ENCODE measurements at regions not wholly inside any gene's neighbourhood (a gene's known extent, or its start where the extent isn't known, plus 50 kb on each side); places are given as distances from the start of the nearest gene placed in this dataset.

GRCh38 chr10:106520698-106521097, 643.8 kb downstream of the SORCS1 start:
- DNase-seq (no peak), ATAC-seq (no peak)
- POLR2A ChIA-PET, result no interaction called here
- H3K36me3 Mint-ChIP-seq, result no peaks in the 10 kb centered on the region
- no peak overlapping the region for H3K4me3 Mint-ChIP-seq
- H3K27ac Mint-ChIP-seq, result no peak overlapping the region
- H3K27me3 Mint-ChIP-seq, result peaks cover 0 to 5% (median 0%) of the 10 kb centered on the region in 5 donors
- peaks cover 0 to 9% (median 4%) of the 10 kb centered on the region in 9 donors for H3K9me3 Mint-ChIP-seq
- H3K4me1 Mint-ChIP-seq, result no peaks in the 10 kb centered on the region

- H3K27ac Mint-ChIP-seq, result no peak overlapping the region
- no peaks in the 10 kb centered on the region for H3K36me3 Mint-ChIP-seq
- DNase-seq, result no peak
- ATAC-seq, result no peak
- H3K4me3 Mint-ChIP-seq, result no peak overlapping the region
- peaks cover 0 to 9% (median 5%) of the 10 kb centered on the region in 9 donors for H3K9me3 Mint-ChIP-seq
- POLR2A ChIA-PET, result no interaction called here
- peaks cover 0 to 5% (median 0%) of the 10 kb centered on the region in 5 donors for H3K27me3 Mint-ChIP-seq
- no peaks in the 10 kb centered on the region for H3K4me1 Mint-ChIP-seq
These were observed 645.0 kb downstream of the SORCS1 start for GRCh38 chr10:106519376-106520030.

GRCh38 chr10:106515206-106515790, 649.2 kb downstream of the SORCS1 start:
- Mint-ChIP-seq H3K4me1 (no peaks in the 10 kb centered on the region), H3K27me3 (peaks cover 0 to 5% (median 0%) of the 10 kb centered on the region in 5 donors), H3K27ac (no peak overlapping the region), H3K4me3 (no peak overlapping the region), H3K36me3 (no peaks in the 10 kb centered on the region), H3K9me3 (peaks cover 0 to 12% (median 5%) of the 10 kb centered on the region in 9 donors)
- POLR2A ChIA-PET, result no interaction called here
- ATAC-seq, result no peak
- no peak for DNase-seq

GRCh38 chr10:106513352-106513771, 651.1 kb downstream of the SORCS1 start:
- Mint-ChIP-seq H3K36me3 (no peaks in the 10 kb centered on the region), H3K4me1 (no peaks in the 10 kb centered on the region), H3K27ac (no peak overlapping the region), H3K27me3 (peaks cover 0 to 9% (median 0%) of the 10 kb centered on the region in 5 donors), H3K4me3 (no peak overlapping the region), H3K9me3 (peaks cover 0 to 18% (median 5%) of the 10 kb centered on the region in 9 donors)
- no peak for DNase-seq
- POLR2A ChIA-PET, result no interaction called here
- no peak for ATAC-seq

- Mint-ChIP-seq H3K36me3 (no peaks in the 10 kb centered on the region), H3K4me3 (no peak overlapping the region), H3K4me1 (no peaks in the 10 kb centered on the region), H3K9me3 (peaks cover 0 to 27% (median 5%) of the 10 kb centered on the region in 9 donors), H3K27ac (no peak overlapping the region), H3K27me3 (peaks cover 0 to 4% (median 0%) of the 10 kb centered on the region in 5 donors)
- DNase-seq (no peak), ATAC-seq (no peak)
- POLR2A ChIA-PET, result no interaction called here
These were observed 652.6 kb downstream of the SORCS1 start for GRCh38 chr10:106511917-106512316.

GRCh38 chr10:106508950-106509349, 655.6 kb downstream of the SORCS1 start:
- POLR2A ChIA-PET, result no interaction called here
- ATAC-seq (no peak), DNase-seq (no peak)
- Mint-ChIP-seq H3K4me1 (no peaks in the 10 kb centered on the region), H3K27me3 (peaks cover 0 to 4% (median 0%) of the 10 kb centered on the region in 5 donors), H3K4me3 (no peak overlapping the region), H3K27ac (no peak overlapping the region), H3K36me3 (no peaks in the 10 kb centered on the region), H3K9me3 (peaks cover 2 to 25% (median 6%) of the 10 kb centered on the region in 9 donors)

- H3K4me1 Mint-ChIP-seq, result no peaks in the 10 kb centered on the region
- no peaks in the 10 kb centered on the region for H3K36me3 Mint-ChIP-seq
- no peak overlapping the region for H3K27ac Mint-ChIP-seq
- peaks cover 2 to 25% (median 9%) of the 10 kb centered on the region in 9 donors for H3K9me3 Mint-ChIP-seq
- POLR2A ChIA-PET, result no interaction called here
- ATAC-seq (no peak), DNase-seq (no peak)
- no peak overlapping the region for H3K4me3 Mint-ChIP-seq
- peaks cover 0 to 4% (median 0%) of the 10 kb centered on the region in 5 donors for H3K27me3 Mint-ChIP-seq
These were observed 657.8 kb downstream of the SORCS1 start for GRCh38 chr10:106506526-106507283.

- peaks cover 0 to 33% (median 10%) of the 10 kb centered on the region in 9 donors for H3K9me3 Mint-ChIP-seq
- H3K27ac Mint-ChIP-seq, result no peak overlapping the region
- ATAC-seq (no peak), DNase-seq (no peak)
- H3K36me3 Mint-ChIP-seq, result no peaks in the 10 kb centered on the region
- POLR2A ChIA-PET, result no interaction called here
- no peak overlapping the region for H3K4me3 Mint-ChIP-seq
- H3K4me1 Mint-ChIP-seq, result no peaks in the 10 kb centered on the region
- H3K27me3 Mint-ChIP-seq, result peaks cover 0 to 4% (median 0%) of the 10 kb centered on the region in 5 donors
These were observed 660.0 kb downstream of the SORCS1 start for GRCh38 chr10:106504536-106504935.

GRCh38 chr10:106502641-106503040, 661.9 kb downstream of the SORCS1 start:
- POLR2A ChIA-PET, result no interaction called here
- no peak for ATAC-seq
- H3K36me3 Mint-ChIP-seq, result no peaks in the 10 kb centered on the region
- peaks cover 0 to 23% (median 10%) of the 10 kb centered on the region in 9 donors for H3K9me3 Mint-ChIP-seq
- peaks cover 0 to 1% (median 0%) of the 10 kb centered on the region in 5 donors for H3K27me3 Mint-ChIP-seq
- H3K4me3 Mint-ChIP-seq, result no peak overlapping the region
- H3K27ac Mint-ChIP-seq, result no peak overlapping the region
- no peaks in the 10 kb centered on the region for H3K4me1 Mint-ChIP-seq
- DNase-seq, result no peak

GRCh38 chr10:106500925-106501525, 663.5 kb downstream of the SORCS1 start:
- H3K4me3 Mint-ChIP-seq, result no peak overlapping the region

GRCh38 chr10:106500041-106500924, 664.2 kb downstream of the SORCS1 start:
- POLR2A ChIA-PET, result no interaction called here
- DNase-seq (no peak), ATAC-seq (no peak)
- Mint-ChIP-seq H3K4me3 (no peak overlapping the region), H3K27me3 (peaks cover 0 to 1% (median 0%) of the 10 kb centered on the region in 5 donors), H3K4me1 (no peaks in the 10 kb centered on the region), H3K36me3 (no peaks in the 10 kb centered on the region), H3K27ac (no peak overlapping the region), H3K9me3 (peaks cover 0 to 18% (median 8%) of the 10 kb centered on the region in 9 donors)

More at GRCh38 chr10:106500925-106501525, 663.5 kb downstream of the SORCS1 start:
- DNase-seq (no peak), ATAC-seq (no peak)
- H3K27ac Mint-ChIP-seq, result no peak overlapping the region
- H3K36me3 Mint-ChIP-seq, result no peaks in the 10 kb centered on the region
- POLR2A ChIA-PET, result no interaction called here
- no peaks in the 10 kb centered on the region for H3K4me1 Mint-ChIP-seq
- H3K27me3 Mint-ChIP-seq, result peaks cover 0 to 1% (median 0%) of the 10 kb centered on the region in 5 donors
- H3K9me3 Mint-ChIP-seq, result peaks cover 0 to 18% (median 8%) of the 10 kb centered on the region in 9 donors

GRCh38 chr10:106499448-106499847, 665.1 kb downstream of the SORCS1 start:
- Mint-ChIP-seq H3K27ac (no peak overlapping the region), H3K27me3 (peaks cover 0 to 1% (median 0%) of the 10 kb centered on the region in 5 donors), H3K9me3 (peaks cover 0 to 18% (median 10%) of the 10 kb centered on the region in 9 donors), H3K4me1 (no peaks in the 10 kb centered on the region), H3K4me3 (no peak overlapping the region), H3K36me3 (no peaks in the 10 kb centered on the region)
- ATAC-seq, result no peak
- POLR2A ChIA-PET, result no interaction called here
- DNase-seq, result no peak
